HG03045 (cell line): ENCODE measurements at regions not wholly inside any gene's neighbourhood (a gene's known extent, or its start where the extent isn't known, plus 50 kb on each side); places are given as distances from the start of the nearest gene placed in this dataset.

Experiments used
- ATAC-seq: cut with Tn5 transposase; IDR thresholded peaks from one replicate; pipeline ENCODE4 v1.9.1; 2021; ENCODE audit warnings: mild to moderate bottlenecking, moderate library complexity; ENCODE audit not compliant: unreplicated experiment

GRCh38 chr16:27679899-27680298 is 130.0 kb downstream of the KATNIP start:
- ATAC-seq = no peak

GRCh38 chr16:27681681-27682080 is 131.7 kb downstream of the KATNIP start:
- no peak for ATAC-seq

GRCh38 chr16:27684047-27684446 is 134.1 kb downstream of the KATNIP start:
- no peak for ATAC-seq

GRCh38 chr16:27685807-27686206 is 135.9 kb downstream of the KATNIP start:
- ATAC-seq = no peak

- ATAC-seq = no peak
Measured at GRCh38 chr16:27686926-27687325, 137.0 kb downstream of the KATNIP start.

- ATAC-seq = no peak
Measured at GRCh38 chr16:27687605-27688004, 137.7 kb downstream of the KATNIP start.

- no peak for ATAC-seq
Measured at GRCh38 chr16:27689711-27690110, 139.8 kb downstream of the KATNIP start.

GRCh38 chr16:27690608-27691007 is 140.7 kb downstream of the KATNIP start:
- ATAC-seq = no peak

GRCh38 chr16:27691721-27692120 is 141.8 kb downstream of the KATNIP start:
- ATAC-seq = no peak

- no peak for ATAC-seq
Measured at GRCh38 chr16:27692576-27692975, 142.6 kb downstream of the KATNIP start.

GRCh38 chr16:27695161-27695560 is 145.2 kb downstream of the KATNIP start:
- ATAC-seq = no peak

- ATAC-seq = no peak
Measured at GRCh38 chr16:27698266-27698665, 148.3 kb downstream of the KATNIP start.

- ATAC-seq = no peak
Measured at GRCh38 chr16:27698746-27699145, 148.8 kb downstream of the KATNIP start.

GRCh38 chr16:27699540-27699939 is 149.6 kb downstream of the KATNIP start:
- ATAC-seq = no peak

GRCh38 chr16:27700304-27700995 is 150.5 kb downstream of the KATNIP start:
- no peak for ATAC-seq

GRCh38 chr16:27701381-27701780 is 151.4 kb downstream of the KATNIP start:
- no peak for ATAC-seq

GRCh38 chr16:27703121-27703520 is 153.2 kb downstream of the KATNIP start:
- no peak for ATAC-seq

GRCh38 chr16:27703545-27703944 is 153.6 kb downstream of the KATNIP start:
- no peak for ATAC-seq

- no peak for ATAC-seq
Measured at GRCh38 chr16:27704252-27704651, 154.3 kb downstream of the KATNIP start.

- no peak for ATAC-seq
Measured at GRCh38 chr16:27706156-27706865, 156.4 kb downstream of the KATNIP start.

- ATAC-seq = no peak
Measured at GRCh38 chr16:27706866-27707685, 157.1 kb downstream of the KATNIP start.

GRCh38 chr16:27708651-27709050 is 158.7 kb downstream of the KATNIP start:
- ATAC-seq = no peak
